Stimulated activated CD4-positive, alpha-beta T cell treated with anti-CD3 and anti-CD28 coated beads, Interleukin-4, amount 100 ng/mL, for 1 hour (primary cell): ENCODE measurements at regions not wholly inside any gene's neighbourhood (a gene's known extent, or its start where the extent isn't known, plus 50 kb on each side); places are given as distances from the start of the nearest gene placed in this dataset.
"Not testable (repeated sequence)": the region's sequence is repeated elsewhere in the genome, so short reads cannot be mapped to it uniquely, and the experiment has no call there.

Experiments
- DNase-seq: peaks from one replicate; pipeline ENCODE4 v3.0.0-alpha.2; 2020

- not testable (repeated sequence) for DNase-seq
These were observed 83.9 kb upstream of the MAP3K1 start for GRCh38 chr5:56731473-56731872.

- no peak for DNase-seq
These were observed 85.9 kb upstream of the MAP3K1 start for GRCh38 chr5:56729488-56729887.

- DNase-seq: no peak
These were observed 89.5 kb upstream of the MAP3K1 start for GRCh38 chr5:56725711-56726411.

- DNase-seq: not testable (repeated sequence)
These were observed 90.5 kb upstream of the MAP3K1 start for GRCh38 chr5:56724857-56725256.

- no peak for DNase-seq
These were observed 93.0 kb upstream of the MAP3K1 start for GRCh38 chr5:56722317-56722716.

- DNase-seq: no peak
These were observed 97.9 kb upstream of the MAP3K1 start for GRCh38 chr5:56717253-56717987.

- no peak for DNase-seq
These were observed 99.4 kb upstream of the MAP3K1 start for GRCh38 chr5:56715986-56716385.

GRCh38 chr5:56712895-56713591, 102.3 kb upstream of the MAP3K1 start:
- no peak for DNase-seq

- DNase-seq: no peak
These were observed 104.3 kb upstream of the MAP3K1 start for GRCh38 chr5:56710826-56711590.

- DNase-seq: no peak
These were observed 108.8 kb upstream of the MAP3K1 start for GRCh38 chr5:56706504-56706903.

- no peak for DNase-seq
These were observed 110.1 kb upstream of the MAP3K1 start for GRCh38 chr5:56705217-56705616.

- DNase-seq: no peak
These were observed 111.4 kb upstream of the MAP3K1 start for GRCh38 chr5:56703952-56704351.

- no peak for DNase-seq
These were observed 114.6 kb upstream of the MAP3K1 start for GRCh38 chr5:56700711-56701110.

- DNase-seq: no peak
These were observed 115.8 kb upstream of the MAP3K1 start for GRCh38 chr5:56699538-56699937.

- no peak for DNase-seq
These were observed 116.6 kb upstream of the MAP3K1 start for GRCh38 chr5:56698463-56699381.

- DNase-seq: no peak
These were observed 118.4 kb upstream of the MAP3K1 start for GRCh38 chr5:56696900-56697299.

GRCh38 chr5:56693220-56693579, 122.1 kb upstream of the MAP3K1 start:
- DNase-seq: peak; percentile 68

- no peak for DNase-seq
These were observed 122.8 kb upstream of the MAP3K1 start for GRCh38 chr5:56692359-56693219.

GRCh38 chr5:56688402-56688801, 126.9 kb upstream of the MAP3K1 start:
- DNase-seq: no peak

GRCh38 chr5:56686337-56687195, 128.8 kb upstream of the MAP3K1 start:
- DNase-seq: no peak
